Mammary epithelial cell (primary cell): ENCODE measurements at regions not wholly inside any gene's neighbourhood (a gene's known extent, or its start where the extent isn't known, plus 50 kb on each side); places are given as distances from the start of the nearest gene placed in this dataset.

Experiments
- EZH2 ChIP-seq: IDR thresholded peaks from 2 replicates; pipeline ENCODE4 v1.6.1; 2012; ENCODE audit warnings: low read length, inconsistent platforms, borderline replicate concordance
- TF ChIP-seq, protein P1 (sequence below), 2 donors: IDR thresholded peaks in 1 of 2; conservative IDR thresholded peaks in 1 of 2; 2 replicates each; pipeline ENCODE4 v1.5.1; 2011 to 2012; ENCODE audit warnings: inconsistent platforms in 2 of 2, low read length in 2 of 2, mild to moderate bottlenecking in 2 of 2, control low read depth in 1 of 2, low read depth in 1 of 2; ENCODE audit not compliant: insufficient read depth in 1 of 2; ENCODE audit errors: extremely low read depth in 1 of 2

DNA sequence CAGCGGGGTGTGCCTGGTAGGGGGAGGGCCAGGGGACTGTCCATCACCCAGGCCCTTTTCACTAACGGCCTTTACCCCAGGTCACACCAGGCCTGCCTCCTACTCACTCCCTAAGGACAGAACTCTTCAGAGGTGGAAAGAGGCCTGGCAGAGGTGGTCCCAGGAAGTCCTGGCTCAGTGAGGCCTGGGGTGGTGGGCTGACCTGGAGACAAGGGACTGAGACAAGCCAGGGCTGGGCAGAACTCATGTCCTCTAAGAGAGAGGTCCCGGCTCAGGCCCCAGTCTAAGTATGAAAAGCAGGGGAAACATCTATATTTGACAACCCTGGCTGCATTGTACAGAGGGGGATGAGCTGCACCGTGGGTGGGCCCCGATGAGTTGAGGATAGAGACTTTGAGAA, 65.9 kb upstream of the TEX51 start:
- no peak for TF ChIP-seq EZH2
- TF ChIP-seq, protein P1, sequence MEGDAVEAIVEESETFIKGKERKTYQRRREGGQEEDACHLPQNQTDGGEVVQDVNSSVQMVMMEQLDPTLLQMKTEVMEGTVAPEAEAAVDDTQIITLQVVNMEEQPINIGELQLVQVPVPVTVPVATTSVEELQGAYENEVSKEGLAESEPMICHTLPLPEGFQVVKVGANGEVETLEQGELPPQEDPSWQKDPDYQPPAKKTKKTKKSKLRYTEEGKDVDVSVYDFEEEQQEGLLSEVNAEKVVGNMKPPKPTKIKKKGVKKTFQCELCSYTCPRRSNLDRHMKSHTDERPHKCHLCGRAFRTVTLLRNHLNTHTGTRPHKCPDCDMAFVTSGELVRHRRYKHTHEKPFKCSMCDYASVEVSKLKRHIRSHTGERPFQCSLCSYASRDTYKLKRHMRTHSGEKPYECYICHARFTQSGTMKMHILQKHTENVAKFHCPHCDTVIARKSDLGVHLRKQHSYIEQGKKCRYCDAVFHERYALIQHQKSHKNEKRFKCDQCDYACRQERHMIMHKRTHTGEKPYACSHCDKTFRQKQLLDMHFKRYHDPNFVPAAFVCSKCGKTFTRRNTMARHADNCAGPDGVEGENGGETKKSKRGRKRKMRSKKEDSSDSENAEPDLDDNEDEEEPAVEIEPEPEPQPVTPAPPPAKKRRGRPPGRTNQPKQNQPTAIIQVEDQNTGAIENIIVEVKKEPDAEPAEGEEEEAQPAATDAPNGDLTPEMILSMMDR (conservative IDR thresholded peaks at IDR 0.05 in 1 of 2, IDR thresholded peaks at IDR 0.05 in 1 of 2; ENCODE audit: extremely low read depth in 1 of 2, insufficient read depth in 1 of 2, low read depth in 1 of 2, low read length in 2 of 2) = no peak
